Loucy (cell line): ENCODE measurements at regions not wholly inside any gene's neighbourhood (a gene's known extent, or its start where the extent isn't known, plus 50 kb on each side); places are given as distances from the start of the nearest gene placed in this dataset.

ENCODE experiments used
- EZH2phosphoT487 ChIP-seq: fragments of 200-600 bp; IDR thresholded peaks from 2 replicates; pipeline ENCODE4 v1.6.1; 2018; ENCODE audit warnings: antibody characterized with exemption, mild to moderate bottlenecking, moderate library complexity, borderline replicate concordance
- TF ChIP-seq, protein P1 (sequence below): fragments of 200-600 bp; sonication (generic); conservative IDR thresholded peaks from 2 replicates; pipeline ENCODE4 v1.5.1; 2014; ENCODE audit warnings: mild to moderate bottlenecking, antibody characterized with exemption, low read length

DNA sequence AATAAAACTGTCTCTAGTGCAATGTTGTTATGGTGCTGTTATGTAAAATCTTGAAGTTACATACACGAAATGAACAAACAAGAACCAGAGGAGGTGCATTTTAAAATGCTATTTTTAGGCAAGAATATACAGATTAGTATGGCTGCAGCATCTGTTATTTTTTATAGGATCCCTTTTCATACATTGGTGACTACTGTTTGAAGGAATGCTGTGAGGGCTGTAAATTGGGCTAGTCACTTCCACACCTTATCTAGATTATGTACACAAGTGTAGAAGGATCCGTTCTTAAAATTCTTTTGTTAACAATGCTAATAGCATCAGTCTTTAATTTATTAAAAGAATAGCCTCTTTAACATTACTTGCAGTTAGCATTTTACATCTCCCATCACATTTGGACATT, 284.3 kb upstream of the MDGA2 start:
- TF ChIP-seq, protein P1, sequence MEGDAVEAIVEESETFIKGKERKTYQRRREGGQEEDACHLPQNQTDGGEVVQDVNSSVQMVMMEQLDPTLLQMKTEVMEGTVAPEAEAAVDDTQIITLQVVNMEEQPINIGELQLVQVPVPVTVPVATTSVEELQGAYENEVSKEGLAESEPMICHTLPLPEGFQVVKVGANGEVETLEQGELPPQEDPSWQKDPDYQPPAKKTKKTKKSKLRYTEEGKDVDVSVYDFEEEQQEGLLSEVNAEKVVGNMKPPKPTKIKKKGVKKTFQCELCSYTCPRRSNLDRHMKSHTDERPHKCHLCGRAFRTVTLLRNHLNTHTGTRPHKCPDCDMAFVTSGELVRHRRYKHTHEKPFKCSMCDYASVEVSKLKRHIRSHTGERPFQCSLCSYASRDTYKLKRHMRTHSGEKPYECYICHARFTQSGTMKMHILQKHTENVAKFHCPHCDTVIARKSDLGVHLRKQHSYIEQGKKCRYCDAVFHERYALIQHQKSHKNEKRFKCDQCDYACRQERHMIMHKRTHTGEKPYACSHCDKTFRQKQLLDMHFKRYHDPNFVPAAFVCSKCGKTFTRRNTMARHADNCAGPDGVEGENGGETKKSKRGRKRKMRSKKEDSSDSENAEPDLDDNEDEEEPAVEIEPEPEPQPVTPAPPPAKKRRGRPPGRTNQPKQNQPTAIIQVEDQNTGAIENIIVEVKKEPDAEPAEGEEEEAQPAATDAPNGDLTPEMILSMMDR = no peak
- TF ChIP-seq EZH2phosphoT487 = no peak
